Left forelimb (tissue), 1 donor: ENCODE measurements at regions not wholly inside any gene's neighbourhood (a gene's known extent, or its start where the extent isn't known, plus 50 kb on each side); places are given as distances from the start of the nearest gene placed in this dataset.

Experiments used
- DNase-seq: peaks from one replicate; pipeline ENCODE4 v3.0.0-alpha.2; 2018; ENCODE audit warnings: low spot score

DNA sequence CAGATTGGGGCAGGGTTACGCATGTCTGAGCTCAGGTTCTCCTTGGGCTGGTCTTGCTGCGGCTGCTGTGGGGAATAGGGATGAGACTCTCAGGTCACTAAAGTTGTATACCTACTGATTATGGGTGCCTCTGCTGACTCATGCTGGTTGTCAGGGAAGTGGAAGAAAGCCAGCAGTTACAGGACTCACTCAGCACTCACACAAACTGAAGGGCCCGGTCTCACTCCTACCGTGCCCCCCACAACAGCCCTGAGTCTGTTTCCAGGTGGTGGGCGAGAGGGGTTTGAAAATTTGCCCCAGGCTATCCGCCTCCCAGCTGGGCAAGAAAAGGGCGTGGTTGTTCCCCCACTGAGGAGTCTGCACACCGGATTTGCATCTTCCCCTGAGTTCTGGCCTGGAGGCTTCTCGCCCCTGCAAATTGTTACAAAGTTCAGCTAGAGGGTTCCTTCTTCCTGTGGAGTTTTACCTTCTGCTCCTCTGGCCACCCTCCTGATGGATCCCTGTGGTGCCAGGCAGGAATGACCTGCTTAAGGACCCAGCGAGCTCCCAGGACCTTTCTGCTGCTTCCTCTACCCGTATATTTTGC, 659.2 kb downstream of the HDGFL1 start:
- DNase-seq: no peak

GRCh38 chr6:23243854-23244253, 674.5 kb downstream of the HDGFL1 start:
- no peak for DNase-seq

GRCh38 chr6:23244300-23244699, 674.9 kb downstream of the HDGFL1 start:
- no peak for DNase-seq

DNA sequence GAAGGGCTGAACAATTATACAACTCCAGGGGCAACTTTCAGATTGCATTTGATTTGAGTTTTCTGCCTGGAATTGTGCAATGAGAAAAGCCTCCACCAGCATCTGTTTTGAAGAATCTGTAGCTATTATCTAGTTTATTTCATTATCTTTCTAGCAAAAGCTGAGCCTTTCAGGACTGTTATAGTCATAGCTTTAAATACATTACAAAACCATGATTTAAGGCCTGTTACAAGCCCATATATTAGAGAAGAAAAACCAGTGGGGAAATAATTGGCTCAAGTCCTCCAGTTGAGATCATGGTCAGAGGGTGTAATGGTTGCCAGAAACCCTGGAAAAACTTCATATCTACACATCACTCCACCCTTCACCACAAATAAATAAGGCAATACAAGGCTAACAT, 676.2 kb downstream of the HDGFL1 start:
- no peak for DNase-seq

GRCh38 chr6:23246896-23247295, 677.5 kb downstream of the HDGFL1 start:
- no peak for DNase-seq

DNA sequence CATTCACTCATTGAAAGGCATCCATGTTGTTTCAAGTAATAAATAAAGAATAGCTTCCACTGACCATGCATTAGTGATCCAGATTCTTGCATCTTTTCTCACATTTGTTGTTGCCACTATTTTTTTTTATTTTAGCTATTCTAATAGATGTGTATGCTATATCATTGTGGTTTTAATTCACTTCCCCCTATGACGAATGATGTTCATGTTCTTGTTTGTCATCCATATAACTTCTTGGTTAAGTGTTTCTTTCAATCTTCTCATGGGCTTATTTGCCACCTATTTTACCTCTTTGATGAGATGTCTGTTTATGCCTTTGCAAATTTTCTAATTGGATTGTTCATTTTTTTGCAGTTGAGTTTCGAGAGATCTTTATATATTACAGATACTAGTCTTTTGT, 681.2 kb downstream of the HDGFL1 start:
- DNase-seq: no peak

- DNase-seq: no peak
Observed at GRCh38 chr6:23262864-23263263, 693.5 kb downstream of the HDGFL1 start.

DNA sequence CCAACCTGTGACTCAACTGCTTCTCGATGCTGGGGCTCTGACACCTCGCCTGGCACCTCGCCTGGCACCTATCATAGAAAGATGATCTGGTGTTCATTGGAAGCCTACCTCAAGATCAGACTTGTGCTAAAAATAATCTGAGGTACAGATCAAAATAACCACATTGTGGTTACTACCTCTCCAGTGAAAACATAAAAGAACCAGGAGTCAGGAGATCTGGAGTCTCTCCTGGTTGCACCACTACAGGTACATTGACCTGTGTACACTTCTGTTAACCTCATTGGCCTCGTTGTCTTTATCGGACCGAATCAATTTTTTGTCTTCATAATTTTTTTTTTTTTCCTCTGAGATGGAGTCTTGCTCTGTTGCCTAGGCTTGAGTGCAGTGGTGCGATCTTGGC, 695.9 kb downstream of the HDGFL1 start:
- no peak for DNase-seq

DNA sequence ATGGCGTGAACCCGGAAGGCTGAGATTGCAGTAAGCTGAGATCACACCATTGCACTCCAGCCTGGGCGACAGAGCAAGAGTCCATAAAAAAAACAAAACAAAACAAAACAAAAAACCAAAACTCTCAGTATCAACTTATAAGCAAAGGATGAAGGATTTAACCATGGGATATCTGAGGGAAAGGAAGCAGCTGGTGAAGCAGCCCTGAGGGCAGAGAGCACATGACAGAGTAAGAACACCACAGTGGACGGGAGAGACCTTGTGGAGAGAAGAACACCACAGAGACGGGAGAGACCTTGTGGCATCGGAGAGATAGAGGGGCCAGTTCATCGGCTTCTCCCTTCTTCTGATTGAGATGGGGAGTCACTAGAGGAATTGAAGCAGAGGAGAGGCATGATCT, 697.2 kb downstream of the HDGFL1 start:
- DNase-seq: no peak

- no peak for DNase-seq
Observed at GRCh38 chr6:23267651-23268050, 698.3 kb downstream of the HDGFL1 start.

DNA sequence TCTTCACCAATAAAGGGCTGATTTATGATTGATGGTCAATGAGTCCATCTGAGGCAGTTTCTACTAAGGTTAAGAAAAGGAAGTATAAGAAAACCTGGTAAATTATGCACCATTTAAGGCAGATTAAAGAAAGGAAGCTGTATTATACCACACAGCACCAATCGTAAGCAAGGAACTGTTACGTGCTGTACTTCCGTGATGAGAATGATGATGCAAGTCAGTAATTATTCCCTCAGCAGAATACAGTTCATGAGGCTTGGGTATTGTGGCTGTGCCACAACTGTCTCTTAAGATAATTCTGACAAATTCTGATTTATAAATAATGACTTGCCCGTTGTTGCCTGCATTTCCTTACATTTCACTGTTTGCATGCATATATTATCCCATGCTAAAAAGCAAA, 699.0 kb downstream of the HDGFL1 start:
- DNase-seq: no peak

DNA sequence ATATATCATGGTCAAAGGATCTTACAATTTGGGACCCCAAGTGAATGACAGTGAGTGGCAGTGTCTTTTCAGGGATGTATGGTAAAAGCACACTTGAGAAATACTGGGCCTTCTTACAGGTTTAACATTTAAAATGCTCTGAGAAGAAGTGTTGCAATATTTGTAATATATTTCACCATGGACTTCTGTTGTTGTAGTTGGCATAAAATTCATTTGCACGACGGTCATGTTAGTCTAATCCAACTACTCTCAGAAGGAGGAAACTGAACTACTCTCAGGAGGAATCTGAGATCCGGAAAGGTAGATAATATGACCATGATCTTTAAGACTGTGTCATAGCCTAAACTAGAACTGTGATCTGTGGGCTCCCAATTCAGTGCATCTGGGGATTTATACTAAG, 700.1 kb downstream of the HDGFL1 start:
- no peak for DNase-seq

DNA sequence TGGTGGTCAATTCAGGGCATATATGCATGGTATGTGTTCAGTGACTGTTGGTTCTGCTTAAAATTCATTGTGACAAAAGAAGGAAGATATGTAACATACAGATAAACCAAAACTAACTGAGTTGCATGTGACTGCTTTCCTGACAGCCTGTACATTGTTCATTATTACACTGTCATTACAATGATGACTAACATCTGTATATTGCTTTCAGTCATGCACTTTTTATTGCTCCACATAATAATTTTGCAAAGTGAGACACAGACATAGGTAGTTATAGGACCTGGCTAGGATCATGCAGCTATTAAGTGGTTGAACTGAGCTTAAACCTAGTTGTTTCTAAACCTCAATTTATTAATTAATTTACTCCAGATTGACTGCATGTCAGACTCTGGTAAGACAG, 703.2 kb downstream of the HDGFL1 start:
- DNase-seq: no peak

- no peak for DNase-seq
Observed at GRCh38 chr6:23277521-23278179, 708.3 kb downstream of the HDGFL1 start.

- DNase-seq: no peak
Observed at GRCh38 chr6:23278180-23278532, 708.8 kb downstream of the HDGFL1 start.

GRCh38 chr6:23280437-23280836, 711.1 kb downstream of the HDGFL1 start:
- DNase-seq: no peak

DNA sequence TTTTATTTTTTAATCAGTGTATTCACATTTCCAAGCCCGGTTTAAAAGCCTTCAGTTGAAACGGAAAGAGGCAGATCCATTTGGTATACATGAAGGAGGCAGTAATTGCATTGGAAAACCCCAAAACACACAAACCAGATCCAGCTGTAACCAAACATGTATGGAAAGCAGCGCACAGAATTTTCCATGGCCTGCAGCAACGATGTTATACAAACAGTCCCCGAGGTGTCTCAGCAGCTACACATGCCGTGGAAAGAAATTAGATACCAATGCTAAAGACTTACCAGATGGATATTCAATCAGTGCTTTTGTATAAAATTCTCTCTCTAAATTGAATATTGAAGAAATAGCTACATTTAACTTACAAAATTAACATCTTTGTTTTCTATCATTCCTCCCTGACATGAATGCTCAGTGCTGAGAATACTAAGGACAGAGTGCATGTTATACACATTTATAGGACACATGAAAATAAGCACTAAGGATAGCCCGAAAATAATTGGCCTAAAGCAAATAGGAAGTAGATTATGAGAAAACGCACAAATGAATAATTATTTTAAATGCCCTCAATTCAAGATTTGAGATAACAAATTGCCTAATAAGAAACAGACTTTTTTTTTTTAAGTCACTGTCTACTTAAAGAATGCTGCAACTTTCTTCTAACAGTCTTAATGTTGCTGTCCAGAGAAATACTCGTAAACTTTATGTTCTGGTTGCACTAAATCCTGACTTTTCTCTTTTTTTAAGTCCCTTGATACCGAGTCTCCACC, 713.1 kb downstream of the HDGFL1 start:
- no peak for DNase-seq

GRCh38 chr6:23293653-23294052, 724.3 kb downstream of the HDGFL1 start:
- no peak for DNase-seq

DNA sequence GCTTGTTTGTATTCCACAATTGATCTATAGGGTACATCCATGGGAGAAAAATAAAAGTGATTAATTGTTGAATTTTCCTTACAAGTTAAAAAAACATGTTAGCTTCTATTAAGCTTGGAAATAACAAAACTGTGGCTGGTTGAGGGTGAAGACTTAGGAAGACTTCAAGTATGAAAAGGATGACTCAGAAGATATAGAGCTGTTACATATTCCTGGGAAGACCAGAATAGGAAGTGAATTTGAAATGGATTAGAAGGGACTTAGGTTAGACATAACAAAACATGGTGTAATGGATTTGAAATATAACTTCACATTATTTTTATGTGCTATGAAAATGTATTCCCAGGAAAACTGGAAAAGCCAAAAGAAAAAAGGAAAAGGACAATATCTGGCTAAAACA, 732.2 kb downstream of the HDGFL1 start:
- no peak for DNase-seq

DNA sequence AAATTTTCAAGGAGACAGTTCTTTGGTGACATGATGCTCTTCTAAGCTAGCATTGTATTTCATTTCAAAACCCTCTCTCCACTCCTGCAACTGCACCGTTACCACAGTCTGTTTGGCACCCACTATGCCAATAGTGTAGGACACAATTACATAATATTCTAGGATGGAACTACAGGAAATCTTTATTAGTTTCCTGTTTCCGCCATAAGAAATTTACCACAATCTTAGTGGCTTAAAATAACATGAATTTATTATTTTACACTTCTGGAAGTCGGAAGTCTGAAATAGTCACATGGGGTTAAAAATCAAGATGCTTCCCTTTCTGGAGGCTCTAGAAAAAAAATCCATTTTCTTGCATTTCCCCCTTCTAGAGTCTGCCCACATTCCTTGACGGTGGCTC, 733.1 kb downstream of the HDGFL1 start:
- no peak for DNase-seq

DNA sequence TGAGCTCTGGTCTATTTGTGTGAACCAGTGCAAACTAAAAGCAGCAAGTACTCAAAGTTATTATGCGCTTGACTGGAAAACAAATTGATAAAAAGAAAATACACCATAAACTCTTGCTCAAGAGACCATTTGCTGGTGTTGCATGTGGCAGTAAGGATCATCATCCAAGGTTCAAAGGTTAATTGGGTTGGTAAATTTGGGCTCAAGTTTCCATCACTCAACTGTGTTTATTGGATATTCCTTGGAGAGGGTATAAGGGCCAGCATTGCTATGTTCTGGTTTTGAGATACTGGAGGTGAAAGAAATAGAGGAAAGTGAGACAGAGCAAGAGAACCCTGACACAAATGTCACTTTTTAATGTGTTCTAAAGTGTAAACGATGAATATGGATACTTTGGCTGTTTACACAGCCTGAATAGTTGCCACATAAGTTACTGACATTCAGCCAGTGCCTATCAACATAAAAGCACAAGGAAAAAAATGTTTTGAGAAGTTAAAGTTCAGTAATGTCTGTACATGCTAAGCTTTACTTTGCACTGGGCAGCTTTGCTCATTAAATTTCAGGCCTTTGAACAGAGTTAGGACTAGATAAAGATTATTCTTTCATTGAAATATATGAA, 736.1 kb downstream of the HDGFL1 start:
- no peak for DNase-seq

DNA sequence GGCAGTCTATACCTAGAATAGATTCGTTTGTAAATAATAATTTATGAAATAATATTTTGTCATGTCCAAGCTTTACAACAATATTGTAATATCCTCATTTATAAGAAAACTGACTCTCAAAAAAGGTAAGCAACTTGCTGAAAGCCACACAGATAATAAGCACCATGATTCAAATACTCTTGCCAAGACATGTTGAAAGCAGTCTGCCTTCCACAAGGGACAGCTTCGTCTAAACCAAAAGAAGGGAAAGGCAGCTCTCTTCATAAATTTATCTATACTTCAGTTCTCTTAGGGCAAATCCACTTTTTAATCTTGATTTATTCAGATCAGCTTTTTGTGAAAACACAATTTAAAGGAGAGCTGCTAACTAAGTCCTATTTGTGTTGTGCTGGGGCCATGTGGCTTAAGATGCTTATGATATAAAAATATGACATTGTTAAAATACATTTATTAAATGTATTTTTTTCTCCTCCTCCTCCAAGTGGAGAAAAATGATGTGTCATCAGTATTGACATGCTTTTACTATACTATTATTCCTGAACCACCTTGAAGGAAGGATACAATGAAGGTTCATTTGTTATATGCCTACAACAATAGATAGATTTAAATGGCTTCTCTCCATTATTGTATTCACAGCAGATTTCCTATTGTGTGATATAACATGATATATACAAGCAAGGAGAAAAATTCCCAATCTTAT, 737.0 kb downstream of the HDGFL1 start:
- DNase-seq: no peak

- DNase-seq: no peak
Observed at GRCh38 chr6:23307516-23307915, 738.1 kb downstream of the HDGFL1 start.
